ENCODE measurements at regions not wholly inside any gene's neighbourhood (a gene's known extent, or its start where the extent isn't known, plus 50 kb on each side); places are given as distances from the start of the nearest gene placed in this dataset.
A peak's percentile ranks its signal among the peaks of the same experiment; 100 is the strongest.

- TF ChIP-seq EGR1 (IDR thresholded peaks at IDR 0.05) (no peak), TAF1 (IDR thresholded peaks at IDR 0.05; ENCODE audit: low read depth) (no peak), NFIC (IDR thresholded peaks at IDR 0.05) (no peak), USF1 (IDR thresholded peaks at IDR 0.05) (no peak), TCF12 (IDR thresholded peaks at IDR 0.05; ENCODE audit: low read depth) (no peak), TEAD4 (IDR thresholded peaks at IDR 0.05) (no peak), EP300 (IDR thresholded peaks at IDR 0.05; ENCODE audit: borderline replicate concordance) (no peak), CREB1 (IDR thresholded peaks at IDR 0.05; ENCODE audit: low read depth) (no peak), YY1 (IDR thresholded peaks at IDR 0.05; ENCODE audit: low read depth) (no peak), MAX (IDR thresholded peaks at IDR 0.05) (no peak), REST (IDR thresholded peaks at IDR 0.05; ENCODE audit: low read depth) (no peak), RAD21 (IDR thresholded peaks at IDR 0.05; ENCODE audit: low read depth) (no peak), ZBTB7A (IDR thresholded peaks at IDR 0.05; ENCODE audit: low read depth) (no peak), FOXM1 (IDR thresholded peaks at IDR 0.05; ENCODE audit: borderline replicate concordance, low read depth) (no peak)
Observed at GRCh38 chr21:24260751-24261150, 1346.5 kb downstream of the MRPL39 start.

- TF ChIP-seq YY1 (IDR thresholded peaks at IDR 0.05; ENCODE audit: low read depth) (no peak), USF1 (IDR thresholded peaks at IDR 0.05) (no peak), EP300 (IDR thresholded peaks at IDR 0.05; ENCODE audit: borderline replicate concordance) (no peak), FOXM1 (IDR thresholded peaks at IDR 0.05; ENCODE audit: borderline replicate concordance, low read depth) (no peak)
Observed at GRCh38 chr21:24259241-24259640, 1348.0 kb downstream of the MRPL39 start.

GRCh38 chr21:24255591-24255990 is 1351.7 kb downstream of the MRPL39 start:
- no peak for TF ChIP-seq MAX (IDR thresholded peaks at IDR 0.05)

- TF ChIP-seq EP300 (IDR thresholded peaks at IDR 0.05; ENCODE audit: borderline replicate concordance) = no peak
- no peak for TF ChIP-seq TCF12 (IDR thresholded peaks at IDR 0.05; ENCODE audit: low read depth)
- TF ChIP-seq EGR1 (IDR thresholded peaks at IDR 0.05) = no peak
- no peak for TF ChIP-seq MAX (IDR thresholded peaks at IDR 0.05)
- no peak for TF ChIP-seq YY1 (IDR thresholded peaks at IDR 0.05; ENCODE audit: low read depth)
- no peak for TF ChIP-seq TEAD4 (IDR thresholded peaks at IDR 0.05)
- TF ChIP-seq USF1 (IDR thresholded peaks at IDR 0.05) = no peak
- no peak for TF ChIP-seq FOXM1 (IDR thresholded peaks at IDR 0.05; ENCODE audit: borderline replicate concordance, low read depth)
- no peak for TF ChIP-seq RAD21 (IDR thresholded peaks at IDR 0.05; ENCODE audit: low read depth)
Observed at GRCh38 chr21:24225431-24225830, 1381.8 kb downstream of the MRPL39 start.

GRCh38 chr21:24224422-24224821 is 1382.9 kb downstream of the MRPL39 start:
- TF ChIP-seq NFIC (IDR thresholded peaks at IDR 0.05) (peak; percentile 20; the same call in 1 of the 2 replicates), REST (IDR thresholded peaks at IDR 0.05; ENCODE audit: low read depth) (no peak), CEBPB (IDR thresholded peaks at IDR 0.05) (peak; percentile 74)

GRCh38 chr21:24223624-24224023 is 1383.7 kb downstream of the MRPL39 start:
- TF ChIP-seq YY1 (IDR thresholded peaks at IDR 0.05; ENCODE audit: low read depth) (no peak), FOXM1 (IDR thresholded peaks at IDR 0.05; ENCODE audit: borderline replicate concordance, low read depth) (no peak), ZBTB7A (IDR thresholded peaks at IDR 0.05; ENCODE audit: low read depth) (no peak), TCF12 (IDR thresholded peaks at IDR 0.05; ENCODE audit: low read depth) (no peak), RAD21 (IDR thresholded peaks at IDR 0.05; ENCODE audit: low read depth) (no peak), MAX (IDR thresholded peaks at IDR 0.05) (no peak), NFIC (IDR thresholded peaks at IDR 0.05) (no peak), EGR1 (IDR thresholded peaks at IDR 0.05) (no peak), REST (IDR thresholded peaks at IDR 0.05; ENCODE audit: low read depth) (no peak), TEAD4 (IDR thresholded peaks at IDR 0.05) (no peak)
